Gastrocnemius medialis (tissue), 4 donors: ENCODE measurements at regions not wholly inside any gene's neighbourhood (a gene's known extent, or its start where the extent isn't known, plus 50 kb on each side); places are given as distances from the start of the nearest gene placed in this dataset.

Experiments
- CTCF ChIP-seq, 5 experiments: fragments of 450-650 bp in 3 of 5; fragments of 200-600 bp in 2 of 5; sonication (generic) in 2 of 5; IDR thresholded peaks in 4 of 5; conservative IDR thresholded peaks in 1 of 5; 1 replicate in 4 of 5; 2 replicates in 1 of 5; pipeline ENCODE4 v1.5.1; 2016 to 2019; ENCODE audit warnings: antibody characterized with exemption in 5 of 5, mild to moderate bottlenecking in 3 of 5, moderate library complexity in 3 of 5
- POLR2A ChIP-seq, 2 donors: fragments of 450-650 bp; IDR thresholded peaks; one replicate each; pipeline ENCODE4 v1.6.1; 2017; ENCODE audit warnings: antibody characterized with exemption in 2 of 2, mild to moderate bottlenecking in 2 of 2, moderate library complexity in 2 of 2

GRCh38 chr7:72476608-72477305 is 64.6 kb upstream of the CALN1 start:
- TF ChIP-seq POLR2A (IDR thresholded peaks at IDR 0.05) (no peak), CTCF (IDR thresholded peaks at IDR 0.05 in 4 of 5, conservative IDR thresholded peaks at IDR 0.05 in 1 of 5) (no peak)
